GM19463 (cell line): ENCODE measurements at regions not wholly inside any gene's neighbourhood (a gene's known extent, or its start where the extent isn't known, plus 50 kb on each side); places are given as distances from the start of the nearest gene placed in this dataset.
"Not testable (repeated sequence)": the region's sequence is repeated elsewhere in the genome, so short reads cannot be mapped to it uniquely, and the experiment has no call there.

Experiments
- ATAC-seq: cut with Tn5 transposase; IDR thresholded peaks from one replicate; pipeline ENCODE4 v1.9.1; 2021; ENCODE audit warnings: mild to moderate bottlenecking, moderate library complexity; ENCODE audit not compliant: unreplicated experiment

GRCh38 chr6:81371930-81372329, 380.6 kb downstream of the TENT5A start:
- no peak for ATAC-seq

- no peak for ATAC-seq
These were observed 385.5 kb downstream of the TENT5A start for GRCh38 chr6:81366972-81367371.

DNA sequence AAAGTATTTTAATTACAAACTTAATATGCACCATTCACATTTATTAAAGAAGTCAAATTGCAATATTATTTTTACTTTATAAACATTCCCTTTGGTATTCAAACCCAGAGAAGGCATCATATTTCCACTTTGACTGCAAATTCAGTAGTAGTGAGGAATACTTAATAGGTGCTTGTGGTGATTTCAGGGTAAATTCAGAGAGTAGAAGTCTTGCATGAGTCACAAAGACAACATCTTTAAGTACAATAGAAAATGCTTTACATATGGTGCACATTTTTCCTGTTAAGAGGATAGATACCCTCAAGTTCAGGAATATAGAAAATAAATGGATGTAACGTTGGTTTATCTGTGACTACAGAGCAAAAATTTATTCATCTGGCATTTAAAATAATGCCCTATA, 390.2 kb downstream of the TENT5A start:
- no peak for ATAC-seq

- no peak for ATAC-seq
These were observed 399.2 kb downstream of the TENT5A start for GRCh38 chr6:81353262-81353661.

DNA sequence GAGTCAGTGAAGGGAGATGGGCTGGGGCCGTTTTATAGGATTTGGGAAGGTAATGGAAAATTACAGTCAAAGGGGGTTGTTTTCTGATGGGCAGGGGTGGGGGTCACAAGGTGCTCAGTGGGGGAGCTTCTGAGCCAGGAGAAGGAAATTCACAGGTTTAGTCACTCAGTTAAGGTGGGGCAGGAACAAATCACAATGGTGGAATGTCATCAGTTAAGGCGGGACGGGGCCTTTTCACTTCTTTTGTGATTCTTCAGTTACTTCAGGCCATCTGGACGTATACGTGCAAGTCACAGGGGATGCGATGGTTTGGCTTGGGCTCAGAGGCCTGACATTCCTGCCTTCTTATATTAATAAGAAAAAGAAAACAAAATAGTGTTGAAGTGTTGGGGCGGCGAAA, 408.5 kb downstream of the TENT5A start:
- ATAC-seq: not testable (repeated sequence)

GRCh38 chr6:81340946-81341345, 411.5 kb downstream of the TENT5A start:
- ATAC-seq: no peak

DNA sequence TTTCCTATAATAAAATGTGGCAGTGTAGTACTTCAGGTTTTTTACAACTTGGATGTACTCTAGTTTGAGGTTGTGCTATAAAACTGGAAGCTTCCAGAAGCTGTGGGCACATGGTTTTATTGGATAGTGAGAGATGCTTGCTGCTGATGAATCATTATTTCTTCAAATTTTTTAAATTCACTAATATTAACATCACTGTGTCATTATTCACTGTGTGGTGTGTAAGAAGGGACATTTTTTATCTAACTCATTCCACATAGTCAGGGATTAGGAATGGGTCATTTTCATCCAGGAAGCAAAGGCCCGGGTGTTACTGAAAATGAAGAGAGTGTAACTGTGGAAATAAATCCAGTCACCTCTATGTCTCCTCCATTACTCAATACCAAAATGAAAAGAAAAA, 421.0 kb downstream of the TENT5A start:
- no peak for ATAC-seq

GRCh38 chr6:81328700-81329099, 423.8 kb downstream of the TENT5A start:
- ATAC-seq: no peak

DNA sequence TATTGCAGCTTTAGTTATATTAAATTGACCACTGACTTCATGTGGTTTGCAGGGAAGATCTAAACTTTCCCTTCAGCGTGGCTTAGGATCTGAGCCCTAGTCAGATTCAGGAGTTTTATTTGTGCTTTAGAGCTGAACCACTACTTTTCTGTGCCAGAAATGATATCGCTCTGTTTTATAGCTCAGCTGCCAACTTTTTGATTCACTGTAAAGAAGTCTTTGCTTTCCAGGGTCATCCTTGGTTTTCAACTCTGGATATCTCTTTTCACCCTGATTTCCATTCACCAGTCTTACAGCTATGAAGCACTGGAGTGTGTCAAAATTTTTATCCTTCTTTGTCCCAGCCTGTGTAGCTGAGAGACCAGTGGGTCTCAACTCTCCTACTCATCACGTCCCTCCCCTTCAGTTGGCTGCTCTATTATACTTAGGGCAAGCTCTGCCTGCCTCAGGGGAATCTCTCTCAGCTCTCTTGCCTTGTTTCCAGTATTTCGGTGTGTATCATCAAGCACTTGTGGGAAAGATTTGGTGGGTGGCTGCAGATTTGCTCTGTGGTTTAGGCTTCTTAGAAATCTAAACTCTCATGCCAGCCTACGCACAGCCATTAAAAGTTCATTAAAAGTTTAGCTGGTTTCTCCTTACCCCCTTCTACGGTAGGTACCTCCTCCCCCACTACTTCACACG, 425.5 kb downstream of the TENT5A start:
- ATAC-seq: no peak

- ATAC-seq: no peak
These were observed 442.7 kb downstream of the TENT5A start for GRCh38 chr6:81309811-81310210.

GRCh38 chr6:81308577-81309279, 443.8 kb downstream of the TENT5A start:
- no peak for ATAC-seq

DNA sequence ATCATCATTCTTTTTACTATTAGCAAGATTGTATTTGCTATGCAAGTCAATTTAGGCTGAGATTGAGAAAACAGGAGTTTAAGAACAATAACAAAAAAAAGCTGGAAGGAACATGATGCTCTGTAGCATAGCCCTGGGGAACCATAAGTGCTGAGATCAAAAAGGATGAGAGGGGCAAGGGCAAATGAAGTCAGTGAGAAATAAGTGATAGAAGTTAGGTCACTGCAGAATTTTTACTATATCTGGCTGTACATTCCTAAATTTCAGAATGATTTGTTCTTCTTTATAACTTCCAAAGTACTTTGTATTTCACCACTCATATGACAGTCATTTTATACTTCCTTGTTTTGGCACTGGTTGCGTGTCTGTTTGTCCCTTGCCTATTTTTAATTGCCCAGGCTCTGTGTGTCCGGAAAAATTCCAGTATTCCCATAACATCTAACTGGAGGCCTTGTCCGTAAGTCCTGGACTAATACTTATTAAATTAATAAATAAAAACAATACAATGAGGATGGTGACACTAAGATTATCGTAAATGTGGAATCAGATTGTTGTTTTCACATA, 444.7 kb downstream of the TENT5A start:
- no peak for ATAC-seq

GRCh38 chr6:81304466-81304865, 448.0 kb downstream of the TENT5A start:
- no peak for ATAC-seq

DNA sequence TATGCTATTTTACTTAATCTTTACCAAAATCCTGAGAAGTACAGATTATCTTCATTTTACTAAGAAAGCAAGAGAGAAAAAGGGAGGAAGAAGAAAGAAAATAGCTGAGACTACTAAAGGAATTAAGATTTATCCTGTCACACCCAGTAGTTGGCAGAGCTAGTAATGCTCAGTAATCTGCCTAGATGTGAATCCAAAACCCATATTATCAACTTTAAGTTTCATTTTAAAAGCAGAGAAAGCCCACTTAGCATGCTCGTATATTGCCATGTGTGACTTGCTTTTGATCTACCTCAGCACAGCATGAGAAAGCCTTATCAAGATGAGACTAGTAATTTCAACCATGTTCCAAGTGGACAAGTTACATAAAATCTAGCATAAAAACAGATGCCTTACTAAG, 451.5 kb downstream of the TENT5A start:
- no peak for ATAC-seq

- ATAC-seq: no peak
These were observed 453.7 kb downstream of the TENT5A start for GRCh38 chr6:81298751-81299150.

GRCh38 chr6:81295310-81295709, 457.2 kb downstream of the TENT5A start:
- no peak for ATAC-seq

DNA sequence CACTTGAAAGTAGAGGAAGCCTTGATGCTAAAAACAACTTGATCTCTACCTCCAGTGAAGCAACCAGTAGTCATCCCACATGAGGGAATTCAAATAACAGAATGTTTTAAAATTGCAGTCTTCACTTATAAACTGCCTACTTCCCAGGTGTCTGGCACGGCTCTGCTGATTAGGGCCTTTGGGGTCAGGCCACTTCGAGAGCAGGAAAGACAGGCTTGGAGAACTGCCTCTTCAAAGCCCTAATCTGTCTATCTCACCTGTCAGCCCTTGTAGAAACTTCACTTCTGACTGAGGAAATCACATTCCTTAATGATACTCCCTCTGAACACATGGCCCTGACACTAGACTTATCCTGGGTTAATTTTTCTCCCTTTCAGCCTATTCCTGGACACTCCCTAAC, 458.6 kb downstream of the TENT5A start:
- no peak for ATAC-seq

- no peak for ATAC-seq
These were observed 463.3 kb downstream of the TENT5A start for GRCh38 chr6:81289229-81289628.

GRCh38 chr6:81265106-81265505, 487.4 kb downstream of the TENT5A start:
- no peak for ATAC-seq

DNA sequence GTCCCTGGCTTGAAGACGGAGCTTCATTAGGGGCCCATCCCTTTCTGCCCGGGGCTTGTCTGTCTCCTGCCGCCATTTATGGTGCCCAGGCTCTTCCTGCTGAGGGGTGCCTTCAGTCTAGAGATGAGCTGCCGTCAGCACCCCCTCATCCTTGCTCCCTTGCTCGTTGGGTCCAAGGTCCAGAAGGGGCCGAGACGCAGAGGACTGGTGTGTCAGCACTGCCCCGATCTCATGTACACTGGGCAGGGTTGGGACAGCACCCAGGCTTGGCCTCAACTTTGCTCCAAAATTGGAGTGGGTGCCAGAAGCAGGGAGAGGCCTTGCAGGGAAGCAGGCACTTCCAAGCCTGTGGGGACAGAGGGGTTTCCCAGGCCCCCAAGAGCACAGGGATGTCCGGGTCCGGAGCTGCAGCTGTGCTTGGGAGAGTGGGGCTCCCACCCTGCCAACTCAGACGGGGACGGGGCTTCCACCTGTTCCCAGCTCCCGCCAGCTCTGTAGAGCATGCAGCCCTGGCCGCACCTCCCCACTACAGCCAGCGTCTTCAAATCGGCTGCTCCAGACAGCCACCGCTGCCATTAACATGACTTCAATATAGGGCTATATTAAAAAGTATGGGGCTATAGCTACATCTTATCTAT, 488.8 kb downstream of the TENT5A start:
- no peak for ATAC-seq

DNA sequence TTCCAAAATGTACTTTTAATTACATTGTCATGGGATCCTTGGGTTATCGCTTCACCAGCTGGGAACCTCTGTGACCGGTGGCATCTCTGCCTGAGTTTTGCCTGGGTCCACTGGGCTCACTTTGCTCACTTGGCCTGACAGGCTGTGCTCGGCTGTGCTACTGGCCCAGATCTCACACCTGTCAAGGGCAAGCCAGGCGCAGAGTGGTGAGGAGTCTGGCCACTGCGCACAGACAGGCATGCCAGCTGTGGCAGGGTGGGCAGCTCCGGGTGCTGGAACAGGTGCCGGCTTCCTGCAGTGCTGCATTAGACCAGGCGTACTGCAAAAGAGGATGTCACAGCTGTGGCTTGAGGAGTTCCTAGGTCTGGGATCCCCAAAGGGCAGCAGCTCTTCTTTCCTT, 489.8 kb downstream of the TENT5A start:
- ATAC-seq: no peak

DNA sequence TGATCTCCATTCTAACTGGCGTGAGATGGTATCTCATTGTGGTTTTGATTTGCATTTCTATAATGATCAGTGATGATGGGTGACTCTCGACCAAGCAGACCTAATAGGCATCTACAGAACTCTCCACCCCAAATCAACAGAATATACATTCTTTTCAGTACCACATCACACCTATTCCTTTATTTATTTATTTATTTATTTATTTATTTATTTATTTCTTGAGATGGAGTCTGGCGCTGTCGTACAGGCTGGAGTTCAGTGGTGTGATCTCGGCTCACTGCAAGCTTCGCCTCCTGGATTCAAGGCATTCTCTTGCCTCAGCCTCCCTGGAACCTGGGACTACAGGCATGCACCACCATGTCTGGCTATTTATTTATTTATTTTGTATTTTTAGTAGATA, 496.3 kb downstream of the TENT5A start:
- ATAC-seq: not testable (repeated sequence)
